SK-N-MC (cell line): ENCODE measurements at regions not wholly inside any gene's neighbourhood (a gene's known extent, or its start where the extent isn't known, plus 50 kb on each side); places are given as distances from the start of the nearest gene placed in this dataset.

Experiments used
- EZH2 ChIP-seq: fragments of 200-600 bp; sonication (generic); IDR thresholded peaks from one replicate; pipeline ENCODE4 v1.6.1; 2017; ENCODE audit warnings: antibody characterized with exemption
- POLR2AphosphoS5 ChIP-seq: IDR thresholded peaks from 2 replicates; pipeline ENCODE4 v1.6.1; 2012; ENCODE audit warnings: mild to moderate bottlenecking, low read depth, low read length, borderline replicate concordance

DNA sequence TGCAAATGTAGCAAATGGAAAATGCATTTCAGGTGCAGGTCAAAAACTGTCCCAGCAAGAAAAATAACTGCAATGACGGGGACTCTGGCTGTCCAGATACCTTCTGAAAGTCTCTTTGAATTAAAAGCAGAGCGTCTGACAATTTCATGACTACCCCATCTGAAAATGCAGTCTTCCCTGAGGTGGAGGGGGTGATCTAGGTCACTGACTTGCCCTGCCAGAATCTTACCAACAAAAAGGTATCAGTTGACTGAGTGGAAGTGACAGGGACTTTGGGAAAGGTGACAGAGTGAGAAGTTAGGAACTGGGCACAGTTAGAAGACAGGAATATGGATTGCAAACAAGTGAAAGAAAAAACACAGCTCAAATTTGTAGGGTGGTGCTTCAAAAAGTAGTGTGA is 402.2 kb downstream of the DHX35 start:
- TF ChIP-seq EZH2 = no peak
- no peak for TF ChIP-seq POLR2AphosphoS5
